ENCODE measurements at regions not wholly inside any gene's neighbourhood (a gene's known extent, or its start where the extent isn't known, plus 50 kb on each side); places are given as distances from the start of the nearest gene placed in this dataset.

- Histone ChIP-seq H3K36me3 (replicated peaks) (no peaks in the 10 kb centered on the region), H3K27me3 (ENCODE audit: low read depth) (no peaks in the 10 kb centered on the region; the same call in 1 of the 2 replicates), H3K9me3 (no peaks in the 10 kb centered on the region), H3K4me3 (no peak overlapping the region), H3K4me1 (no peaks in the 10 kb centered on the region)
- in situ Hi-C loops (cut with MboI; ENCODE audit: low sequenced_read_pairs), result loop anchor here (10.0 kb wide), 1 partner anchor 58 kb away; no protein-coding TSS in a partner anchor
- no peak for DNase-seq (ENCODE audit: low spot score in 2 of 2)
Measured at GRCh38 chr18:47627030-47627429, 303.4 kb downstream of the SMAD2 start.

GRCh38 chr18:47619771-47620448 lies 310.5 kb downstream of the SMAD2 start:
- no peaks in the 10 kb centered on the region for H3K4me1 ChIP-seq

GRCh38 chr18:47618758-47619157 lies 311.7 kb downstream of the SMAD2 start:
- no peaks in the 10 kb centered on the region for H3K27me3 ChIP-seq (ENCODE audit: low read depth)
- DNase-seq (ENCODE audit: low spot score in 2 of 2), result no peak
- H3K4me1 ChIP-seq, result no peaks in the 10 kb centered on the region
- in situ Hi-C loops (cut with MboI; ENCODE audit: low sequenced_read_pairs), result no loop called here
- H3K9me3 ChIP-seq, result no peaks in the 10 kb centered on the region
- H3K36me3 ChIP-seq (replicated peaks), result no peaks in the 10 kb centered on the region
- no peak overlapping the region for H3K4me3 ChIP-seq

More at GRCh38 chr18:47619771-47620448, 310.5 kb downstream of the SMAD2 start:
- no peaks in the 10 kb centered on the region for H3K36me3 ChIP-seq (replicated peaks)
- H3K27me3 ChIP-seq (ENCODE audit: low read depth), result no peaks in the 10 kb centered on the region
- no peak overlapping the region for H3K4me3 ChIP-seq
- H3K9me3 ChIP-seq, result no peaks in the 10 kb centered on the region
- in situ Hi-C loops (cut with MboI; ENCODE audit: low sequenced_read_pairs), result loop anchor here (10.0 kb wide), 1 partner anchor 65 kb away; no protein-coding TSS in a partner anchor
- no peak for DNase-seq (ENCODE audit: low spot score in 2 of 2)

DNA sequence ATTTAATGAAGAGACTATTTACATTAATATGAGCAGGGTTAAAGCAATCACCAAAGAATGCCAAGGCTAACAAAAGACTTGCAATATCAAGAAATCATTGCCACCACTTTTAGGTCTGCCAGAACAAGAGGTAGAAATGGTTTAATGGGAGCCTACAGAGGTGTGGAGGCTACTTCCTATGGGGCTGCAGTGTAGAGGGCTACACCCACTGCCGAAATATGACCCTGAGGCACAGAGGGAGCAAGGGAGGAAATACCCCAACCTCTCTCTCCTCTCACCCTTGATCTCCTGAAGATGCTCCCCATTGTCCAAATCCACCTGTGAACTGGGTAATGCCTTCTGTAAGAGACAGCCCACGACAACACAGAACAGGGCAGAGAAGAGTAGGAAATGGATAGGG lies 315.4 kb downstream of the SMAD2 start:
- no peaks in the 10 kb centered on the region for H3K36me3 ChIP-seq (replicated peaks)
- no peak overlapping the region for H3K4me3 ChIP-seq
- H3K9me3 ChIP-seq, result no peaks in the 10 kb centered on the region
- no peaks in the 10 kb centered on the region for H3K4me1 ChIP-seq
- no peak for DNase-seq (ENCODE audit: low spot score in 2 of 2)
- no peaks in the 10 kb centered on the region for H3K27me3 ChIP-seq (ENCODE audit: low read depth)
- in situ Hi-C loops (cut with MboI; ENCODE audit: low sequenced_read_pairs), result no loop called here

GRCh38 chr18:47613929-47614328 lies 316.5 kb downstream of the SMAD2 start:
- no peaks in the 10 kb centered on the region for H3K9me3 ChIP-seq
- no peaks in the 10 kb centered on the region for H3K27me3 ChIP-seq (ENCODE audit: low read depth)
- H3K4me1 ChIP-seq, result no peaks in the 10 kb centered on the region
- no peaks in the 10 kb centered on the region for H3K36me3 ChIP-seq (replicated peaks)
- in situ Hi-C loops (cut with MboI; ENCODE audit: low sequenced_read_pairs), result no loop called here
- DNase-seq (ENCODE audit: low spot score in 2 of 2), result no peak
- H3K4me3 ChIP-seq, result no peak overlapping the region

- Histone ChIP-seq H3K36me3 (replicated peaks) (no peaks in the 10 kb centered on the region), H3K4me1 (no peaks in the 10 kb centered on the region), H3K4me3 (no peak overlapping the region), H3K9me3 (no peaks in the 10 kb centered on the region), H3K27me3 (ENCODE audit: low read depth) (no peaks in the 10 kb centered on the region)
- no peak for DNase-seq (ENCODE audit: low spot score in 2 of 2)
- in situ Hi-C loops (cut with MboI; ENCODE audit: low sequenced_read_pairs), result no loop called here
Measured at GRCh38 chr18:47611649-47612048, 318.8 kb downstream of the SMAD2 start.

DNA sequence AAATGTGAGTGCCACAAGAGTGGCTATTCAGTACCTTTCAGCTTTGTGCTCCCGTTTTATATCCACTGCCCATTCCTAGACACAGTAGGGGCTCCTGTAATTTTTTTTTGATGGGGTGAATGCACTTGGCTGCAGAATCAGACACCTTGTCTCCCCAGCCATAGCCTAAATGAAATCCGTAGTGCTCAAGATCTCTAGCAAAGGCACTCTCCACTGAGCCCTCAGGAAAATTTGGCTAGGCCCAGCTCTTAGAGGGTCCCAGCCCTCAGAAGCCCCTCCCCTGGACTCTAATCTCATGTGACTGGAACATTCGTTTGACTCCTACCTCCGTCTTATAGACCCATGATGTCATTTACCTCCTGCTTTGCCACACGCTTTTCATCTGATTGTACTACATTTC lies 323.9 kb downstream of the SMAD2 start:
- in situ Hi-C loops (cut with MboI; ENCODE audit: low sequenced_read_pairs), result no loop called here
- DNase-seq (ENCODE audit: low spot score in 2 of 2), result no peak
- no peak overlapping the region for H3K4me3 ChIP-seq
- no peaks in the 10 kb centered on the region for H3K27me3 ChIP-seq (ENCODE audit: low read depth)
- no peaks in the 10 kb centered on the region for H3K36me3 ChIP-seq (replicated peaks)
- no peaks in the 10 kb centered on the region for H3K4me1 ChIP-seq
- H3K9me3 ChIP-seq, result no peaks in the 10 kb centered on the region

GRCh38 chr18:47605093-47605492 lies 325.4 kb downstream of the SMAD2 start:
- Histone ChIP-seq H3K4me1 (no peaks in the 10 kb centered on the region), H3K27me3 (ENCODE audit: low read depth) (no peaks in the 10 kb centered on the region), H3K36me3 (replicated peaks) (no peaks in the 10 kb centered on the region), H3K4me3 (no peak overlapping the region), H3K9me3 (no peaks in the 10 kb centered on the region)
- no peak for DNase-seq (ENCODE audit: low spot score in 2 of 2)
- in situ Hi-C loops (cut with MboI; ENCODE audit: low sequenced_read_pairs), result no loop called here

DNA sequence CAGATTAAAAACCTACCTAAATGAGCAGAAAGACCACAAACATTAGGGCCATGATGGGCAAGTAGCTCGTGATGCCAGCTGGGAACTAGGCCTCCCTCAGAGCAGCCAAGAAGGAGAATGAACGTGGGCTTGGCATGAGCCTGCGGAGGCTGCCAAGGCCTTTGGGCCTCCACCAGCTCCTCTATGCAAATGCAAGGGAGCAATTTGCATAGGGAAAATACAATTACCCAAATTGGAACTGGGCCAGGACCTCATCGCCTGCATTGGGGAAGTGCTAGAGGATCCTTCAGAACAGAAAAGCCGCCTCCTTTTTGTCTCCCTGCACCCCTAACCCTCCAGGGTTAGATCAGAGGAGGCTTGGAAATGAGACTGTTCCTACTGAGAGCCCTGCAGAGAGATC lies 326.4 kb downstream of the SMAD2 start:
- Histone ChIP-seq H3K27me3 (ENCODE audit: low read depth) (no peaks in the 10 kb centered on the region), H3K4me3 (no peak overlapping the region), H3K9me3 (no peaks in the 10 kb centered on the region), H3K36me3 (replicated peaks) (no peaks in the 10 kb centered on the region), H3K4me1 (no peaks in the 10 kb centered on the region)
- DNase-seq (ENCODE audit: low spot score in 2 of 2), result no peak
- in situ Hi-C loops (cut with MboI; ENCODE audit: low sequenced_read_pairs), result no loop called here

DNA sequence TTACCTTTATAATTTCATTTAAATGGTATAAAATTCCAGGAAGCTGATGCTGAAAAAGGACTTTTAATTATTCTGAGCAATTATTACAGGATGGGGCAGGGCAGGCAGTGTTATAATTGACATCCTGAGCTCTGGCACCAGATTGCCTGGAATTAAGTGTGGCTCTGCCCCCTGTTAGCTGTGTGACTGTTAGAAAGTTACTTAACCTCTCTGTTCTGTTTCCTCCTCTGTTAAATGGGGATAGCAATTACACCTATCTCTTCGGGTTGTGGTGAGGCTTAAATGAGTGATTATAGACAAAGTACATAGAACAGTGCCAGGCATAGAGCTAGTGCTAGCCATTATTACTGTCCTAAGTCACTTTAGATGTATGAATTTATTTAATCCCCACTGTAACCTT lies 327.3 kb downstream of the SMAD2 start:
- no peaks in the 10 kb centered on the region for H3K9me3 ChIP-seq
- H3K27me3 ChIP-seq (ENCODE audit: low read depth), result no peaks in the 10 kb centered on the region
- no peak overlapping the region for H3K4me3 ChIP-seq
- in situ Hi-C loops (cut with MboI; ENCODE audit: low sequenced_read_pairs), result no loop called here
- DNase-seq (ENCODE audit: low spot score in 2 of 2), result no peak
- no peaks in the 10 kb centered on the region for H3K36me3 ChIP-seq (replicated peaks)
- H3K4me1 ChIP-seq, result no peaks in the 10 kb centered on the region

- in situ Hi-C loops (cut with MboI; ENCODE audit: low sequenced_read_pairs), result no loop called here
- DNase-seq (ENCODE audit: low spot score in 2 of 2), result no peak
- Histone ChIP-seq H3K27me3 (ENCODE audit: low read depth) (no peaks in the 10 kb centered on the region), H3K4me1 (no peaks in the 10 kb centered on the region), H3K4me3 (no peak overlapping the region), H3K9me3 (no peaks in the 10 kb centered on the region), H3K36me3 (replicated peaks) (no peaks in the 10 kb centered on the region)
Measured at GRCh38 chr18:47602273-47602897, 328.1 kb downstream of the SMAD2 start.

DNA sequence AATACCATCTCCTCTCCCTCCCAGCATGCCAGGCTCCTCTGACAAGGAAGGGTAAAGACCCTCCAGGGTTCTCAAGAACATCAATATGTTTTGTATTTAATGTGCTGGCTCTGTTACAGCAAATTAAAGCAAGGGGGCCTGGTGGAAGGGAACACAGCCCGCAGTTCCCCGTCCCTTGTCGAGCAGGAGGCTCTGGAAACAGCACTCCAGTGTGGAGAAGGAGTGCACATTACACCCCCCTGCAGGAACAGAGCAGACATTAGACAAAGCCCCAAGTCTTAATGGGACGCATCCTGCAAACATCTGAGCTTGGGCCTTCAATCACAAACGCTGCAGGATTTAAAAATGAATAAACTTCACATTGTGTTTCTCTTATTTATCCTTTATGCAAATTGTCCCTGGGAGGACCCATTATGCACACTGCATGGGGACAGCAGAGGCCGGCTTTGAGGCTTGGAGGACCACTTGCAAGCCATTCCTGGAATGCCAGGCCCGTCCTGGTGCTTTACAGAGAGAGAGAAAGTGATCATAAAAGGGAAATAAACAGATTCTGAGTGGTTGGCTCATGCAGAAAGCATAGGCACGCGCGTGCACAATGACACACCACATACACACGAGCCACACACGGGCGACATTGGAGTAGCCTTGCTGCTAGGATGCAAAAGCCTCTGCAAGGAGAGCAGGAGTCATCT lies 328.7 kb downstream of the SMAD2 start:
- H3K9me3 ChIP-seq, result no peaks in the 10 kb centered on the region
- H3K4me3 ChIP-seq, result no peak overlapping the region
- no peak for DNase-seq (ENCODE audit: low spot score in 2 of 2)
- H3K27me3 ChIP-seq (ENCODE audit: low read depth), result no peaks in the 10 kb centered on the region
- in situ Hi-C loops (cut with MboI; ENCODE audit: low sequenced_read_pairs), result no loop called here
- H3K4me1 ChIP-seq, result no peaks in the 10 kb centered on the region
- no peaks in the 10 kb centered on the region for H3K36me3 ChIP-seq (replicated peaks)

- no peaks in the 10 kb centered on the region for H3K36me3 ChIP-seq (replicated peaks)
- H3K4me1 ChIP-seq, result no peaks in the 10 kb centered on the region
- in situ Hi-C loops (cut with MboI; ENCODE audit: low sequenced_read_pairs), result no loop called here
- peak in 1 of 2 experiments; percentile 61 for DNase-seq (ENCODE audit: low spot score in 2 of 2)
- peaks cover 11% of the 10 kb centered on the region for H3K27me3 ChIP-seq (ENCODE audit: low read depth)
- no peaks in the 10 kb centered on the region for H3K9me3 ChIP-seq
- H3K4me3 ChIP-seq, result no peak overlapping the region
Measured at GRCh38 chr18:47595831-47596501, 334.5 kb downstream of the SMAD2 start.

- no peaks in the 10 kb centered on the region for H3K9me3 ChIP-seq
- no peaks in the 10 kb centered on the region for H3K36me3 ChIP-seq (replicated peaks)
- no peaks in the 10 kb centered on the region for H3K4me1 ChIP-seq
- H3K4me3 ChIP-seq, result no peak overlapping the region
- in situ Hi-C loops (cut with MboI; ENCODE audit: low sequenced_read_pairs), result no loop called here
- DNase-seq (ENCODE audit: low spot score in 2 of 2), result no peak
- H3K27me3 ChIP-seq (ENCODE audit: low read depth), result peaks cover 11% of the 10 kb centered on the region
Measured at GRCh38 chr18:47594621-47595086, 335.8 kb downstream of the SMAD2 start.

All from HAP-1 (cell line).